A549 (cell line): ENCODE measurements at regions not wholly inside any gene's neighbourhood (a gene's known extent, or its start where the extent isn't known, plus 50 kb on each side); places are given as distances from the start of the nearest gene placed in this dataset.

Experiments used
- ATAC-seq, 2 experiments: fragments of 200-7000 bp in 1 of 2; fragments of >200 bp in 1 of 2; cut with Nextera tagmentation in 1 of 2; cut with Tn5 transposase in 1 of 2; 3 replicates each; pipeline versions ENCODE4 v1.8.0 to v1.9.1; 2018 to 2020; ENCODE audit warnings: mild to moderate bottlenecking in 1 of 2, moderate library complexity in 1 of 2
- CTCF ChIA-PET: fragments of 300-600 bp; sonication (Branson Sonifier 250); formaldehyde crosslinking; extraction: SDS; loops from one replicate; lab custom pipeline; 2021; ENCODE audit warnings: antibody characterized with exemption, inconsistent platforms; lab: Yijun Ruan, JAX
- POLR2A ChIA-PET: fragments of 350-600 bp; formaldehyde crosslinking; extraction: SDS; loops from one replicate; lab custom pipeline; 2021; ENCODE audit warnings: antibody characterized with exemption, inconsistent platforms; lab: Yijun Ruan, JAX
- DNase-seq, 2 experiments: peaks; one replicate each; pipeline versions ENCODE4 v3.0.0 to v3.0.0-alpha.2; 2011 to 2016; ENCODE audit warnings: low read depth in 1 of 2, low spot score in 1 of 2
- FAIRE-seq: peaks from 2 replicates; lab custom pipeline; 2011; peaks lifted over from hg19 to GRCh38; lab: Jason Lieb, UNC
- H3K27ac ChIP-seq, 2 experiments: fragments of >200 bp; sonication (Bioruptor Twin); formaldehyde crosslinking; 3 replicates each; pipeline ENCODE4 v1.5.1; 2016 to 2017
- H3K4me1 ChIP-seq: fragments of >200 bp; sonication (Bioruptor Twin); formaldehyde crosslinking; 3 replicates; pipeline ENCODE4 v1.6.1; 2016
- H3K4me2 ChIP-seq: fragments of >200 bp; sonication (Bioruptor Twin); formaldehyde crosslinking; 3 replicates; pipeline ENCODE4 v1.6.1; 2016
- H3K4me3 ChIP-seq: fragments of >200 bp; sonication (Bioruptor Twin); formaldehyde crosslinking; 3 replicates; pipeline ENCODE4 v1.5.1; 2016
- H3K9me3 ChIP-seq: fragments of >200 bp; sonication (Bioruptor Twin); formaldehyde crosslinking; 3 replicates; pipeline ENCODE4 v1.6.1; 2016
- ATOH8 ChIP-seq: fragments of 250-450 bp; sonication (Bioruptor Pico); IDR thresholded peaks from 2 replicates; pipeline ENCODE4 v1.5.0; 2020; ENCODE audit warnings: low read depth, mild to moderate bottlenecking, moderate library complexity
- BCL3 ChIP-seq: fragments of >200 bp; sonication (Bioruptor Twin); formaldehyde crosslinking; IDR thresholded peaks from 3 replicates; pipeline ENCODE4 v1.6.1; 2016
- CHD4 ChIP-seq: fragments of 200-600 bp; sonication (generic); IDR thresholded peaks from 2 replicates; pipeline ENCODE4 v1.6.1; 2016; ENCODE audit warnings: antibody characterized with exemption, mild to moderate bottlenecking, borderline replicate concordance
- CTCF ChIP-seq: fragments of >200 bp; sonication (Bioruptor Twin); formaldehyde crosslinking; IDR thresholded peaks from 3 replicates; pipeline ENCODE4 v1.5.1; 2016
- EHF ChIP-seq: fragments of 250-450 bp; sonication (Bioruptor Pico); IDR thresholded peaks from 2 replicates; pipeline ENCODE4 v1.5.0; 2020; ENCODE audit warnings: mild to moderate bottlenecking
- EP300 ChIP-seq, 2 experiments: fragments of >200 bp; sonication (Bioruptor Twin); formaldehyde crosslinking; IDR thresholded peaks; 2 replicates in 1 of 2; 3 replicates in 1 of 2; pipeline ENCODE4 v1.6.1; 2016 to 2017
- FOSL2 ChIP-seq, 2 experiments: fragments of 450-650 bp in 1 of 2; fragments of >200 bp in 1 of 2; sonication (Bioruptor Twin) in 1 of 2; formaldehyde crosslinking; IDR thresholded peaks; 2 replicates each; pipeline versions ENCODE4 v1.5.0 to v1.6.1; 2016 to 2020; ENCODE audit warnings: mild to moderate bottlenecking in 1 of 2, moderate library complexity in 1 of 2
- HES2 ChIP-seq: fragments of >200 bp; sonication (Bioruptor Twin); formaldehyde crosslinking; IDR thresholded peaks from 2 replicates; pipeline ENCODE4 v1.6.1; 2016
- HEYL ChIP-seq: fragments of 250-450 bp; sonication (Bioruptor Pico); IDR thresholded peaks from 2 replicates; pipeline ENCODE4 v1.8.0; 2021; ENCODE audit warnings: mild to moderate bottlenecking, moderate library complexity
- HMGXB4 ChIP-seq: fragments of 250-450 bp; sonication (Bioruptor Pico); IDR thresholded peaks from 2 replicates; pipeline ENCODE4 v1.5.0; 2021; ENCODE audit warnings: mild to moderate bottlenecking, moderate library complexity, borderline replicate concordance
- HOXA7 ChIP-seq: fragments of 250-450 bp; sonication (Bioruptor Pico); IDR thresholded peaks from 2 replicates; pipeline ENCODE4 v1.5.0; 2020; ENCODE audit warnings: mild to moderate bottlenecking, moderate library complexity
- JUNB ChIP-seq: fragments of >200 bp; sonication (Bioruptor Twin); formaldehyde crosslinking; IDR thresholded peaks from 2 replicates; pipeline ENCODE4 v1.6.1; 2016
- MAX ChIP-seq: IDR thresholded peaks from 2 replicates; pipeline ENCODE4 v1.6.1; 2012
- NFE2L2 ChIP-seq: fragments of 150-350 bp; conservative IDR thresholded peaks from 2 replicates; pipeline ENCODE4 v1.6.1; 2014; ENCODE audit warnings: low read length
- NPAS2 ChIP-seq: fragments of 250-450 bp; sonication (Bioruptor Pico); IDR thresholded peaks from 2 replicates; pipeline ENCODE4 v1.8.0; 2022; ENCODE audit warnings: mild to moderate bottlenecking, moderate library complexity, borderline replicate concordance
- PBX3 ChIP-seq: IDR thresholded peaks from 2 replicates; pipeline ENCODE4 v1.6.1; 2012
- PHF8 ChIP-seq: fragments of 200-600 bp; sonication (generic); IDR thresholded peaks from 2 replicates; pipeline ENCODE4 v1.6.1; 2016; ENCODE audit warnings: low read depth, mild to moderate bottlenecking, antibody characterized with exemption, moderate library complexity, borderline replicate concordance
- POLR2AphosphoS2 ChIP-seq: conservative IDR thresholded peaks from 2 replicates; pipeline ENCODE4 v1.6.1; 2012; ENCODE audit warnings: low read length, improper control_type of control experiment, inconsistent platforms
- RAD21 ChIP-seq, 2 experiments: fragments of >200 bp in 1 of 2; sonication (Bioruptor Twin) in 1 of 2; formaldehyde crosslinking in 1 of 2; IDR thresholded peaks in 1 of 2; conservative IDR thresholded peaks in 1 of 2; 2 replicates in 1 of 2; 3 replicates in 1 of 2; pipeline ENCODE4 v1.6.1; 2012 to 2018; ENCODE audit warnings: inconsistent platforms in 1 of 2
- RARB ChIP-seq: fragments of 250-450 bp; sonication (Bioruptor Pico); IDR thresholded peaks from 2 replicates; pipeline ENCODE4 v1.8.0; 2021; ENCODE audit warnings: mild to moderate bottlenecking, moderate library complexity
- RCOR1 ChIP-seq: fragments of 150-350 bp; IDR thresholded peaks from 2 replicates; pipeline ENCODE4 v1.6.1; 2014; ENCODE audit warnings: antibody characterized with exemption, low read length, low read depth
- SREBF2 ChIP-seq: fragments of 450-650 bp; IDR thresholded peaks from 2 replicates; pipeline ENCODE4 v1.6.1; 2014; ENCODE audit warnings: mild to moderate bottlenecking, moderate library complexity
- ZC3H11A ChIP-seq: fragments of 450-650 bp; IDR thresholded peaks from 2 replicates; pipeline ENCODE4 v1.6.1; 2014; ENCODE audit warnings: antibody characterized with exemption, mild to moderate bottlenecking
- ZFP36 ChIP-seq: fragments of 450-650 bp; IDR thresholded peaks from 2 replicates; pipeline ENCODE4 v1.6.1; 2014; ENCODE audit warnings: borderline replicate concordance; ENCODE audit not compliant: partially characterized antibody
- WGBS: methylation state at CpG from one replicate; pipeline ENCODE4 v1.1.6; 2017; ENCODE audit errors: missing lambda C conversion rate; 5-methylcytosine and 5-hydroxymethylcytosine counted together

GRCh38 chr3:181932039-181932438, 220.3 kb downstream of the SOX2 start:
- H3K9me3 ChIP-seq: no peaks in the 10 kb centered on the region
- ATAC-seq (no peak), DNase-seq (no peak), FAIRE-seq (no peak)
- CTCF ChIA-PET: no interaction called here
- POLR2A ChIA-PET: no interaction called here
- H3K4me2 ChIP-seq: no peak overlapping the region
- TF ChIP-seq HMGXB4 (CRISPR knock-in tag) (no peak), CHD4 (no peak), CTCF (no peak), MAX (no peak), SREBF2 (no peak)
- no peak overlapping the region for H3K27ac ChIP-seq
- no peaks in the 10 kb centered on the region for H3K4me1 ChIP-seq
- whole genome bisulfite sequencing: 83% methylated on average over 4 of the region's 4 CpGs
- H3K4me3 ChIP-seq: no peak overlapping the region

GRCh38 chr3:181933052-181933618, 221.4 kb downstream of the SOX2 start:
- no peak overlapping the region for H3K4me3 ChIP-seq
- TF ChIP-seq EP300 (IDR thresholded peaks at IDR 0.05) (no peak), PHF8 (no peak), EHF (CRISPR knock-in tag) (no peak), SREBF2 (no peak), POLR2AphosphoS2 (no peak)
- no peak overlapping the region for H3K27ac ChIP-seq
- no peaks in the 10 kb centered on the region for H3K4me1 ChIP-seq
- FAIRE-seq: no peak
- WGBS: 86% methylated on average over 4 of the region's 4 CpGs
- POLR2A ChIA-PET: no interaction called here
- CTCF ChIA-PET: no interaction called here
- DNase-seq: no peak
- no peak for ATAC-seq
- no peaks in the 10 kb centered on the region for H3K9me3 ChIP-seq
- no peak overlapping the region for H3K4me2 ChIP-seq

- FAIRE-seq: no peak
- DNase-seq: no peak
- ATAC-seq: no peak
- ChIA-PET CTCF (no interaction called here), POLR2A (no interaction called here)
- 80% methylated on average over 2 of the region's 2 CpGs for WGBS
- no peaks in the 10 kb centered on the region for H3K4me1 ChIP-seq
- no peaks in the 10 kb centered on the region for H3K9me3 ChIP-seq
- H3K4me3 ChIP-seq: no peak overlapping the region
- no peak overlapping the region for H3K27ac ChIP-seq
- H3K4me2 ChIP-seq: no peak overlapping the region
- TF ChIP-seq ZC3H11A (no peak), ATOH8 (no peak), JUNB (no peak), HOXA7 (no peak), RARB (no peak), NFE2L2 (no peak), EHF (CRISPR knock-in tag) (no peak), HES2 (no peak), BCL3 (no peak), FOSL2 (IDR thresholded peaks at IDR 0.05) (no peak), FOSL2 (CRISPR knock-in tag; IDR thresholded peaks at IDR 0.05) (no peak), NPAS2 (no peak), RCOR1 (no peak), MAX (no peak), RAD21 (conservative IDR thresholded peaks at IDR 0.05 in 1 of 2, IDR thresholded peaks at IDR 0.05 in 1 of 2) (no peak), HMGXB4 (CRISPR knock-in tag) (no peak), HEYL (CRISPR knock-in tag) (no peak), ZFP36 (no peak), PBX3 (no peak)
Observed at GRCh38 chr3:181935915-181936314, 224.2 kb downstream of the SOX2 start.
